ENCODE measurements at regions not wholly inside any gene's neighbourhood (a gene's known extent, or its start where the extent isn't known, plus 50 kb on each side); places are given as distances from the start of the nearest gene placed in this dataset.

GRCh38 chr3:117486719-117487716, 777.4 kb downstream of the TUSC7 start:
- TF ChIP-seq, protein P1, sequence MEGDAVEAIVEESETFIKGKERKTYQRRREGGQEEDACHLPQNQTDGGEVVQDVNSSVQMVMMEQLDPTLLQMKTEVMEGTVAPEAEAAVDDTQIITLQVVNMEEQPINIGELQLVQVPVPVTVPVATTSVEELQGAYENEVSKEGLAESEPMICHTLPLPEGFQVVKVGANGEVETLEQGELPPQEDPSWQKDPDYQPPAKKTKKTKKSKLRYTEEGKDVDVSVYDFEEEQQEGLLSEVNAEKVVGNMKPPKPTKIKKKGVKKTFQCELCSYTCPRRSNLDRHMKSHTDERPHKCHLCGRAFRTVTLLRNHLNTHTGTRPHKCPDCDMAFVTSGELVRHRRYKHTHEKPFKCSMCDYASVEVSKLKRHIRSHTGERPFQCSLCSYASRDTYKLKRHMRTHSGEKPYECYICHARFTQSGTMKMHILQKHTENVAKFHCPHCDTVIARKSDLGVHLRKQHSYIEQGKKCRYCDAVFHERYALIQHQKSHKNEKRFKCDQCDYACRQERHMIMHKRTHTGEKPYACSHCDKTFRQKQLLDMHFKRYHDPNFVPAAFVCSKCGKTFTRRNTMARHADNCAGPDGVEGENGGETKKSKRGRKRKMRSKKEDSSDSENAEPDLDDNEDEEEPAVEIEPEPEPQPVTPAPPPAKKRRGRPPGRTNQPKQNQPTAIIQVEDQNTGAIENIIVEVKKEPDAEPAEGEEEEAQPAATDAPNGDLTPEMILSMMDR (IDR thresholded peaks at IDR 0.05 in 4 of 5, conservative IDR thresholded peaks at IDR 0.05 in 1 of 5), result no peak
- no peak for TF ChIP-seq POLR2A (IDR thresholded peaks at IDR 0.05)

All from gastrocnemius medialis (tissue), 4 donors.